Cardiac muscle cell (in vitro differentiated cells and primary cell): ENCODE measurements at regions not wholly inside any gene's neighbourhood (a gene's known extent, or its start where the extent isn't known, plus 50 kb on each side); places are given as distances from the start of the nearest gene placed in this dataset.

Experiments used
- DNase-seq, 2 donors: peaks; one replicate each; pipeline versions ENCODE4 v3.0.0 to v3.0.0-alpha.2; 2010 to 2017; ENCODE audit warnings: low read depth in 1 of 2, low spot score in 1 of 2
- H3K27ac ChIP-seq: fragments of 200-600 bp; sonication (generic); 2 replicates; pipeline ENCODE4 v1.5.1; 2016
- H3K27me3 ChIP-seq: fragments of 200-600 bp; sonication (generic); 2 replicates; pipeline ENCODE4 v1.6.0; 2016; ENCODE audit warnings: control low read depth
- H3K36me3 ChIP-seq: fragments of 200-600 bp; sonication (generic); 2 replicates; pipeline ENCODE4 v1.5.1; 2016; ENCODE audit warnings: control low read depth
- H3K4me1 ChIP-seq: fragments of 200-600 bp; sonication (generic); 2 replicates; pipeline ENCODE4 v1.8.1; 2017; ENCODE audit warnings: low read depth, mild to moderate bottlenecking, mixed run types
- H3K4me3 ChIP-seq: fragments of 200-600 bp; sonication (generic); 2 replicates; pipeline ENCODE4 v1.5.1; 2016; ENCODE audit warnings: mild to moderate bottlenecking
- H3K9me3 ChIP-seq: fragments of 200-600 bp; sonication (generic); 2 replicates; pipeline ENCODE4 v1.5.1; 2017; ENCODE audit warnings: low read depth, mild to moderate bottlenecking, control low read depth
- CTCF ChIP-seq: IDR thresholded peaks from 2 replicates; pipeline ENCODE4 v1.5.1; 2012; ENCODE audit warnings: low read depth, mild to moderate bottlenecking, low read length

GRCh38 chr13:74511523-74511922, 377.3 kb upstream of the KLF12 start:
- H3K27me3 ChIP-seq: no peaks in the 10 kb centered on the region
- H3K36me3 ChIP-seq: no peaks in the 10 kb centered on the region
- no peak for TF ChIP-seq CTCF
- H3K27ac ChIP-seq: no peak overlapping the region
- DNase-seq: no peak
- peaks cover 3% of the 10 kb centered on the region for H3K9me3 ChIP-seq
- H3K4me3 ChIP-seq: no peak overlapping the region
- no peaks in the 10 kb centered on the region for H3K4me1 ChIP-seq

GRCh38 chr13:74487091-74487722, 353.0 kb upstream of the KLF12 start:
- no peak for TF ChIP-seq CTCF
- peak in 1 of 2 donors; percentile 4 for DNase-seq
- H3K27me3 ChIP-seq: no peaks in the 10 kb centered on the region
- no peaks in the 10 kb centered on the region for H3K9me3 ChIP-seq
- H3K36me3 ChIP-seq: no peaks in the 10 kb centered on the region
- H3K4me1 ChIP-seq: no peaks in the 10 kb centered on the region
- no peak overlapping the region for H3K4me3 ChIP-seq
- no peak overlapping the region for H3K27ac ChIP-seq

GRCh38 chr13:74485757-74486156, 351.6 kb upstream of the KLF12 start:
- Histone ChIP-seq H3K36me3 (no peaks in the 10 kb centered on the region), H3K4me1 (no peaks in the 10 kb centered on the region), H3K27me3 (no peaks in the 10 kb centered on the region), H3K9me3 (no peaks in the 10 kb centered on the region), H3K4me3 (no peak overlapping the region), H3K27ac (no peak overlapping the region)
- DNase-seq: no peak
- no peak for TF ChIP-seq CTCF

- DNase-seq: no peak
- no peaks in the 10 kb centered on the region for H3K9me3 ChIP-seq
- no peaks in the 10 kb centered on the region for H3K4me1 ChIP-seq
- TF ChIP-seq CTCF: no peak
- H3K36me3 ChIP-seq: no peaks in the 10 kb centered on the region
- H3K4me3 ChIP-seq: no peak overlapping the region
- H3K27me3 ChIP-seq: no peaks in the 10 kb centered on the region
- H3K27ac ChIP-seq: no peak overlapping the region
These were observed 344.9 kb upstream of the KLF12 start for GRCh38 chr13:74479124-74479523.

GRCh38 chr13:74476788-74477187, 342.6 kb upstream of the KLF12 start:
- Histone ChIP-seq H3K4me1 (no peaks in the 10 kb centered on the region), H3K27ac (no peak overlapping the region), H3K9me3 (no peaks in the 10 kb centered on the region), H3K36me3 (no peaks in the 10 kb centered on the region), H3K4me3 (no peak overlapping the region), H3K27me3 (no peaks in the 10 kb centered on the region)
- no peak for TF ChIP-seq CTCF
- DNase-seq: no peak
